HepG2 (cell line): ENCODE measurements at regions not wholly inside any gene's neighbourhood (a gene's known extent, or its start where the extent isn't known, plus 50 kb on each side); places are given as distances from the start of the nearest gene placed in this dataset.

Experiments used
- EZH2 ChIP-seq: conservative IDR thresholded peaks from 2 replicates; pipeline ENCODE4 v1.6.1; 2012; ENCODE audit warnings: mild to moderate bottlenecking, low read depth, low read length, moderate library complexity
- NFRKB ChIP-seq: fragments of 450-650 bp; IDR thresholded peaks from 2 replicates; pipeline ENCODE4 v1.6.1; 2017
- SMARCC2 ChIP-seq: fragments of 450-650 bp; IDR thresholded peaks from 2 replicates; pipeline ENCODE4 v1.6.1; 2017; ENCODE audit warnings: antibody characterized with exemption, mild to moderate bottlenecking
- ZNF546 ChIP-seq: sonication (generic); formaldehyde crosslinking; conservative IDR thresholded peaks from 2 replicates; pipeline ENCODE4 v1.8.1; 2023; ENCODE audit warnings: mild to moderate bottlenecking, missing genetic modification reagents
- ZNF670 ChIP-seq: sonication (generic); formaldehyde crosslinking; IDR thresholded peaks from 2 replicates; pipeline ENCODE4 v1.8.0; 2022; ENCODE audit warnings: mild to moderate bottlenecking, missing genetic modification reagents, borderline replicate concordance
- TF ChIP-seq, protein P1 (sequence below): sonication (generic); formaldehyde crosslinking; IDR thresholded peaks from 2 replicates; pipeline ENCODE4 v1.4.0; 2020; ENCODE audit warnings: missing genetic modification reagents
- TF ChIP-seq, protein P2 (sequence below): sonication (generic); formaldehyde crosslinking; conservative IDR thresholded peaks from 2 replicates; pipeline ENCODE4 v1.4.0; 2020; ENCODE audit warnings: missing genetic modification reagents
- TF ChIP-seq, protein P3 (sequence below): sonication (generic); formaldehyde crosslinking; IDR thresholded peaks from 2 replicates; pipeline ENCODE4 v1.8.1; 2022; ENCODE audit warnings: low read depth, mild to moderate bottlenecking, missing genetic modification reagents

DNA sequence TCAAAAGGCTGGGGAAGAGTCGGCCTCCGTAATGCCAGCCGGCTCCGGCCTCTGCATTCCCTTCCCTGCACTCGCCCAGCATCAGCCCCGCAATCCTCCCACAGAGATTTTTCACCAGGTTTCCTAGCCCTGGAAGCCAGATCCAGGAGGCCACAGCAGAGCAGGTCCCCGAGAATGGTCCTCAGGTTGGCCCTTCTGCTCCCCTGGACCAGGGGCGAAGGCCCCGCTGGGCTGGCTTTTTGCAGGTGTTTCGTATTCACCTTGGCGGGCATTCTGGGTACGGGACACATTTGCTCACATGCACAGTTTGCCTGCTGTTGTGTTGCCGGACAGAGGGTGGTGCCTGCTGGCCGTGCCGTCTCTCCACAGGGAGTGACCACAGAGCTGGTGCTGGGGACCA lies 309.5 kb downstream of the NDUFA10 start:
- TF ChIP-seq ZNF670 (CRISPR knock-in tag) (no peak), EZH2 (no peak), NFRKB (no peak), ZNF546 (no peak), SMARCC2 (no peak)
- TF ChIP-seq, protein P1, sequence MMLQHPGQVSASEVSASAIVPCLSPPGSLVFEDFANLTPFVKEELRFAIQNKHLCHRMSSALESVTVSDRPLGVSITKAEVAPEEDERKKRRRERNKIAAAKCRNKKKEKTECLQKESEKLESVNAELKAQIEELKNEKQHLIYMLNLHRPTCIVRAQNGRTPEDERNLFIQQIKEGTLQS = no peak
- TF ChIP-seq, protein P2, sequence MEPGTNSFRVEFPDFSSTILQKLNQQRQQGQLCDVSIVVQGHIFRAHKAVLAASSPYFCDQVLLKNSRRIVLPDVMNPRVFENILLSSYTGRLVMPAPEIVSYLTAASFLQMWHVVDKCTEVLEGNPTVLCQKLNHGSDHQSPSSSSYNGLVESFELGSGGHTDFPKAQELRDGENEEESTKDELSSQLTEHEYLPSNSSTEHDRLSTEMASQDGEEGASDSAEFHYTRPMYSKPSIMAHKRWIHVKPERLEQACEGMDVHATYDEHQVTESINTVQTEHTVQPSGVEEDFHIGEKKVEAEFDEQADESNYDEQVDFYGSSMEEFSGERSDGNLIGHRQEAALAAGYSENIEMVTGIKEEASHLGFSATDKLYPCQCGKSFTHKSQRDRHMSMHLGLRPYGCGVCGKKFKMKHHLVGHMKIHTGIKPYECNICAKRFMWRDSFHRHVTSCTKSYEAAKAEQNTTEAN (CRISPR knock-in tag) = no peak
- TF ChIP-seq, protein P3, sequence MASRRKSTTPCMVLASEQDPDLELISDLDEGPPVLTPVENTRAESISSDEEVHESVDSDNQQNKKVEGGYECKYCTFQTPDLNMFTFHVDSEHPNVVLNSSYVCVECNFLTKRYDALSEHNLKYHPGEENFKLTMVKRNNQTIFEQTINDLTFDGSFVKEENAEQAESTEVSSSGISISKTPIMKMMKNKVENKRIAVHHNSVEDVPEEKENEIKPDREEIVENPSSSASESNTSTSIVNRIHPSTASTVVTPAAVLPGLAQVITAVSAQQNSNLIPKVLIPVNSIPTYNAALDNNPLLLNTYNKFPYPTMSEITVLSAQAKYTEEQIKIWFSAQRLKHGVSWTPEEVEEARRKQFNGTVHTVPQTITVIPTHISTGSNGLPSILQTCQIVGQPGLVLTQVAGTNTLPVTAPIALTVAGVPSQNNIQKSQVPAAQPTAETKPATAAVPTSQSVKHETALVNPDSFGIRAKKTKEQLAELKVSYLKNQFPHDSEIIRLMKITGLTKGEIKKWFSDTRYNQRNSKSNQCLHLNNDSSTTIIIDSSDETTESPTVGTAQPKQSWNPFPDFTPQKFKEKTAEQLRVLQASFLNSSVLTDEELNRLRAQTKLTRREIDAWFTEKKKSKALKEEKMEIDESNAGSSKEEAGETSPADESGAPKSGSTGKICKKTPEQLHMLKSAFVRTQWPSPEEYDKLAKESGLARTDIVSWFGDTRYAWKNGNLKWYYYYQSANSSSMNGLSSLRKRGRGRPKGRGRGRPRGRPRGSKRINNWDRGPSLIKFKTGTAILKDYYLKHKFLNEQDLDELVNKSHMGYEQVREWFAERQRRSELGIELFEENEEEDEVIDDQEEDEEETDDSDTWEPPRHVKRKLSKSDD = no peak
